GM18508 (cell line): ENCODE measurements at regions not wholly inside any gene's neighbourhood (a gene's known extent, or its start where the extent isn't known, plus 50 kb on each side); places are given as distances from the start of the nearest gene placed in this dataset.
"Not testable (repeated sequence)": the region's sequence is repeated elsewhere in the genome, so short reads cannot be mapped to it uniquely, and the experiment has no call there.

Experiments used
- ATAC-seq: cut with Tn5 transposase; IDR thresholded peaks from one replicate; pipeline ENCODE4 v1.9.1; 2021; ENCODE audit warnings: moderate number of reproducible peaks; ENCODE audit not compliant: insufficient read depth, unreplicated experiment

GRCh38 chr1:161454865-161455707 lies 50.2 kb upstream of the FCGR2A start:
- ATAC-seq: not testable (repeated sequence)

- peak; percentile 61 for ATAC-seq
Measured at GRCh38 chr1:161453950-161454864, 51.0 kb upstream of the FCGR2A start.

GRCh38 chr1:161451698-161452348 lies 53.4 kb upstream of the FCGR2A start:
- ATAC-seq: not testable (repeated sequence)

GRCh38 chr1:161447760-161448332 lies 57.4 kb upstream of the FCGR2A start:
- ATAC-seq: not testable (repeated sequence)

GRCh38 chr1:161447040-161447759 lies 58.1 kb upstream of the FCGR2A start:
- ATAC-seq: not testable (repeated sequence)

GRCh38 chr1:161444725-161445124 lies 60.5 kb upstream of the FCGR2A start:
- not testable (repeated sequence) for ATAC-seq

- not testable (repeated sequence) for ATAC-seq
Measured at GRCh38 chr1:161444255-161444654, 61.0 kb upstream of the FCGR2A start.

GRCh38 chr1:161440312-161440894 lies 64.9 kb upstream of the FCGR2A start:
- no peak for ATAC-seq

- ATAC-seq: no peak
Measured at GRCh38 chr1:161439280-161440232, 65.7 kb upstream of the FCGR2A start.

GRCh38 chr1:161433191-161433590 lies 65.5 kb upstream of the CFAP126 start:
- ATAC-seq: not testable (repeated sequence)

GRCh38 chr1:161432091-161432490 lies 64.4 kb upstream of the CFAP126 start:
- ATAC-seq: no peak

- ATAC-seq: no peak
Measured at GRCh38 chr1:161427733-161428516, 60.2 kb upstream of the CFAP126 start.

- not testable (repeated sequence) for ATAC-seq
Measured at GRCh38 chr1:161422914-161423313, 55.2 kb upstream of the CFAP126 start.

GRCh38 chr1:161421456-161421855 lies 53.8 kb upstream of the CFAP126 start:
- no peak for ATAC-seq

- no peak for ATAC-seq
Measured at GRCh38 chr1:161420763-161421455, 53.2 kb upstream of the CFAP126 start.

GRCh38 chr1:161417536-161417935 lies 49.9 kb upstream of the CFAP126 start:
- ATAC-seq: not testable (repeated sequence)
